KMS-11 (cell line): ENCODE measurements at regions not wholly inside any gene's neighbourhood (a gene's known extent, or its start where the extent isn't known, plus 50 kb on each side); places are given as distances from the start of the nearest gene placed in this dataset.
A peak's percentile ranks its signal among the peaks of the same experiment; 100 is the strongest.

Experiments
- H2AFZ ChIP-seq: fragments of 200-600 bp; sonication (generic); 2 replicates; pipeline ENCODE4 v1.6.1; 2016; ENCODE audit warnings: antibody characterized with exemption, mixed run types, low read depth
- H3K27ac ChIP-seq: fragments of 200-600 bp; sonication (generic); 2 replicates; pipeline ENCODE4 v1.6.1; 2016; ENCODE audit warnings: mild to moderate bottlenecking, mixed run types
- H3K27me3 ChIP-seq: fragments of 200-600 bp; sonication (generic); 2 replicates; pipeline ENCODE4 v1.6.1; 2017; ENCODE audit warnings: mild to moderate bottlenecking, low read depth, mixed run types, moderate library complexity; ENCODE audit not compliant: insufficient read depth
- H3K36me3 ChIP-seq: fragments of 200-600 bp; sonication (generic); 2 replicates; pipeline ENCODE4 v1.6.1; 2017; ENCODE audit warnings: mild to moderate bottlenecking, mixed run types; ENCODE audit not compliant: insufficient read depth
- H3K4me1 ChIP-seq: fragments of 200-600 bp; sonication (generic); 2 replicates; pipeline ENCODE4 v1.6.1; 2016; ENCODE audit warnings: mild to moderate bottlenecking, low read depth, mixed run types; ENCODE audit not compliant: poor library complexity, severe bottlenecking
- H3K4me2 ChIP-seq: fragments of 200-600 bp; sonication (generic); 2 replicates; pipeline ENCODE4 v1.7.0; 2016; ENCODE audit warnings: mild to moderate bottlenecking, mixed run types
- H3K4me3 ChIP-seq: fragments of 200-600 bp; sonication (generic); IDR thresholded peaks from 2 replicates; pipeline ENCODE4 v1.6.1; 2017; ENCODE audit warnings: low read depth, low read length, mixed read lengths; ENCODE audit not compliant: insufficient read depth
- H3K79me2 ChIP-seq: fragments of 200-600 bp; sonication (generic); 2 replicates; pipeline ENCODE4 v1.6.1; 2016; ENCODE audit warnings: low read depth, mixed run types; ENCODE audit not compliant: insufficient read depth
- H3K9ac ChIP-seq: fragments of 200-600 bp; sonication (generic); 2 replicates; pipeline ENCODE4 v1.6.1; 2016; ENCODE audit warnings: mild to moderate bottlenecking, mixed run types
- H4K20me1 ChIP-seq: fragments of 200-600 bp; sonication (generic); 2 replicates; pipeline ENCODE4 v1.6.1; 2016; ENCODE audit warnings: mild to moderate bottlenecking, mixed run types; ENCODE audit not compliant: insufficient read depth
- CTCF ChIP-seq: fragments of 200-600 bp; sonication (generic); conservative IDR thresholded peaks from 2 replicates; pipeline ENCODE4 v1.6.1; 2017; ENCODE audit warnings: low read depth, mild to moderate bottlenecking, antibody characterized with exemption, low read length, moderate library complexity, mixed read lengths

- H3K27ac ChIP-seq: no peak overlapping the region
- H3K36me3 ChIP-seq: no peaks in the 10 kb centered on the region
- peak overlapping the region; percentile 90 for H2AFZ ChIP-seq
- H4K20me1 ChIP-seq: no peaks in the 10 kb centered on the region
- TF ChIP-seq CTCF: no peak
- no peaks in the 10 kb centered on the region for H3K79me2 ChIP-seq
- no peaks in the 10 kb centered on the region for H3K27me3 ChIP-seq
- peak overlapping the region; percentile 49; the same call in 1 of the 2 replicates for H3K9ac ChIP-seq
- peak overlapping the region; percentile 60 for H3K4me2 ChIP-seq
- H3K4me1 ChIP-seq: peaks cover 3% of the 10 kb centered on the region
- H3K4me3 ChIP-seq: no peak overlapping the region
Measured at GRCh38 chr2:118774458-118775133, 72.9 kb downstream of the EN1 start.

GRCh38 chr2:118773826-118774225, 73.6 kb downstream of the EN1 start:
- TF ChIP-seq CTCF: no peak
- Histone ChIP-seq H3K4me3 (no peak overlapping the region), H2AFZ (no peak overlapping the region; the same call in 1 of the 2 replicates), H3K9ac (no peak overlapping the region), H3K27ac (no peak overlapping the region), H3K4me2 (no peak overlapping the region), H3K79me2 (no peaks in the 10 kb centered on the region), H3K4me1 (peaks cover 3% of the 10 kb centered on the region), H3K36me3 (no peaks in the 10 kb centered on the region), H3K27me3 (no peaks in the 10 kb centered on the region), H4K20me1 (no peaks in the 10 kb centered on the region)

- Histone ChIP-seq H3K27me3 (no peaks in the 10 kb centered on the region), H3K27ac (no peak overlapping the region), H3K4me2 (no peak overlapping the region), H4K20me1 (no peaks in the 10 kb centered on the region), H3K4me3 (no peak overlapping the region), H3K79me2 (no peaks in the 10 kb centered on the region), H3K4me1 (peaks cover 3% of the 10 kb centered on the region), H2AFZ (no peak overlapping the region), H3K36me3 (no peaks in the 10 kb centered on the region), H3K9ac (no peak overlapping the region)
- no peak for TF ChIP-seq CTCF
Measured at GRCh38 chr2:118772487-118773200, 74.8 kb downstream of the EN1 start.

DNA sequence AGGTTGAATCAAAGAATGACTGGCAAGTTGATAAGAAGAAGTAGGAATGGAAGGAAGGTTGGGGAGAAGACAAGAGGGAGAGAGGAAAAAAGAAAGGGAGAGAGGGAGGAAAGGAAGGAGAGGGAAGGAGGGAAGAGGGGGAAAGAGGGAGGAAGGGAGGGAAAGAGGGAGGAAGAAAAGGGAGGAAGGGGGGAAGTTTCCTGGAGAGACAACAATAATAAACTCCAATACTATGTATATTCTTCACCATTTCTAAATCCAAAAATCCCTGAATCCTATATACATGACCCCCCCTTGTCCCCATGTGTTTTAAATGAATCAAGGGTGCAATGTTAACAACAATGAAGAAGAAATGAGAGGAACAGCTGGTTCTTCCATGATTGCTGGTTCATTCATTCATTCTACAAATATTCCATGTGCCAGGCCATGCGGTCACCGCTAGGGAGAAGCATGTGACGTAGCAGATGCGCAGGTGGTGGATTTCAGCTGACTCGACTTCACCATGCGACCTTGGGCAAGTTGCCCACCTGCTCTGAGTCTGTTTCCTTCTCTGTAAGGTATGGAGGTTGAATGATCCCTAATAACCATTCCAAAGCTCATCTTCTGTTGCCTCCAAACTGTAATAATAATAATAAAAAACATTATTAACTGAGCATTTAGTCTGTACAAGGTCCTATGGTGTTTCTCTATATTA, 77.6 kb downstream of the EN1 start:
- Histone ChIP-seq H3K36me3 (no peaks in the 10 kb centered on the region), H3K9ac (no peak overlapping the region), H2AFZ (no peak overlapping the region), H3K27ac (no peak overlapping the region), H3K4me2 (no peak overlapping the region), H3K4me3 (no peak overlapping the region), H3K4me1 (no peaks in the 10 kb centered on the region), H4K20me1 (no peaks in the 10 kb centered on the region), H3K27me3 (no peaks in the 10 kb centered on the region), H3K79me2 (no peaks in the 10 kb centered on the region)
- TF ChIP-seq CTCF: no peak
